IPS-18c (cell line): ENCODE measurements at regions not wholly inside any gene's neighbourhood (a gene's known extent, or its start where the extent isn't known, plus 50 kb on each side); places are given as distances from the start of the nearest gene placed in this dataset.
"Not testable (repeated sequence)": the region's sequence is repeated elsewhere in the genome, so short reads cannot be mapped to it uniquely, and the experiment has no call there.

ENCODE experiments used
- H3K4me3 ChIP-seq: 2 replicates; pipeline ENCODE4 v1.7.0; 2013; ENCODE audit warnings: low read depth, mild to moderate bottlenecking, low read length, moderate library complexity; ENCODE audit not compliant: insufficient read depth
- H3K9me3 ChIP-seq: one replicate; pipeline ENCODE4 v1.6.1; 2013; ENCODE audit warnings: mild to moderate bottlenecking, low read length, moderate library complexity; ENCODE audit not compliant: control insufficient read depth, insufficient read depth

- no peak overlapping the region for H3K4me3 ChIP-seq
- peaks cover 39% of the 10 kb centered on the region for H3K9me3 ChIP-seq
Measured at GRCh38 chr19:56969759-56970178, 129.2 kb upstream of the PEG3 start.

- Histone ChIP-seq H3K4me3 (no peak overlapping the region), H3K9me3 (peaks cover 32% of the 10 kb centered on the region)
Measured at GRCh38 chr19:56971230-56971629, 130.7 kb upstream of the PEG3 start.

GRCh38 chr19:56972291-56972841 lies 131.8 kb upstream of the PEG3 start:
- H3K9me3 ChIP-seq: peaks cover 27% of the 10 kb centered on the region

GRCh38 chr19:56973713-56974555 lies 133.4 kb upstream of the PEG3 start:
- H3K9me3 ChIP-seq: peaks cover 28% of the 10 kb centered on the region
- no peak overlapping the region for H3K4me3 ChIP-seq

More at GRCh38 chr19:56972291-56972841, 131.8 kb upstream of the PEG3 start:
- H3K4me3 ChIP-seq: no peak overlapping the region; the same call in 1 of the 2 replicates

GRCh38 chr19:56974556-56975207 lies 134.2 kb upstream of the PEG3 start:
- Histone ChIP-seq H3K9me3 (peaks cover 31% of the 10 kb centered on the region), H3K4me3 (peak overlapping the region; percentile 31; the same call in 1 of the 2 replicates)

- no peak overlapping the region for H3K4me3 ChIP-seq
- H3K9me3 ChIP-seq: peaks cover 35% of the 10 kb centered on the region
Measured at GRCh38 chr19:56976300-56976699, 135.8 kb upstream of the PEG3 start.

- Histone ChIP-seq H3K4me3 (0 out of 2 replicates have a peak overlapping the region, but pooled peaks have one; percentile 9), H3K9me3 (peaks cover 36% of the 10 kb centered on the region)
Measured at GRCh38 chr19:56976995-56977906, 136.7 kb upstream of the PEG3 start.

- Histone ChIP-seq H3K9me3 (peaks cover 34% of the 10 kb centered on the region), H3K4me3 (0 out of 2 replicates have a peak overlapping the region, but pooled peaks have one; percentile 9)
Measured at GRCh38 chr19:56978023-56978565, 137.6 kb upstream of the PEG3 start.

- peaks cover 32% of the 10 kb centered on the region for H3K9me3 ChIP-seq
- not testable (repeated sequence) for H3K4me3 ChIP-seq
Measured at GRCh38 chr19:56980326-56980725, 139.5 kb upstream of the USP29 start.

GRCh38 chr19:56980906-56981305 lies 138.9 kb upstream of the USP29 start:
- H3K4me3 ChIP-seq: no peak overlapping the region
- H3K9me3 ChIP-seq: peaks cover 34% of the 10 kb centered on the region

GRCh38 chr19:56981440-56981839 lies 138.3 kb upstream of the USP29 start:
- H3K4me3 ChIP-seq: not testable (repeated sequence)
- H3K9me3 ChIP-seq: peaks cover 35% of the 10 kb centered on the region

- no peak overlapping the region for H3K4me3 ChIP-seq
- peaks cover 38% of the 10 kb centered on the region for H3K9me3 ChIP-seq
Measured at GRCh38 chr19:56983171-56983570, 136.6 kb upstream of the USP29 start.

GRCh38 chr19:56983804-56984203 lies 136.0 kb upstream of the USP29 start:
- Histone ChIP-seq H3K9me3 (peaks cover 41% of the 10 kb centered on the region), H3K4me3 (no peak overlapping the region)

GRCh38 chr19:56986386-56986785 lies 133.4 kb upstream of the USP29 start:
- no peak overlapping the region; the same call in 1 of the 2 replicates for H3K4me3 ChIP-seq

GRCh38 chr19:56987184-56987583 lies 132.6 kb upstream of the USP29 start:
- Histone ChIP-seq H3K9me3 (peaks cover 36% of the 10 kb centered on the region), H3K4me3 (no peak overlapping the region)

More at GRCh38 chr19:56986386-56986785, 133.4 kb upstream of the USP29 start:
- H3K9me3 ChIP-seq: peaks cover 34% of the 10 kb centered on the region

- H3K4me3 ChIP-seq: no peak overlapping the region
- H3K9me3 ChIP-seq: peaks cover 40% of the 10 kb centered on the region
Measured at GRCh38 chr19:56988299-56988698, 131.5 kb upstream of the USP29 start.

- Histone ChIP-seq H3K9me3 (peaks cover 30% of the 10 kb centered on the region), H3K4me3 (no peak overlapping the region)
Measured at GRCh38 chr19:56991912-56992311, 127.9 kb upstream of the USP29 start.
